Neural cell (in vitro differentiated cells): ENCODE measurements at regions not wholly inside any gene's neighbourhood (a gene's known extent, or its start where the extent isn't known, plus 50 kb on each side); places are given as distances from the start of the nearest gene placed in this dataset.

Experiments used
- H2AFZ ChIP-seq: fragments of 200-600, 300-800 bp; sonication (generic), shearing (Covaris generic); 2 replicates; pipeline ENCODE4 v1.6.0; 2014; ENCODE audit warnings: low read depth, mild to moderate bottlenecking, antibody characterized with exemption, low read length, moderate library complexity
- H3F3A ChIP-seq: fragments of 200-600 bp; shearing (Covaris generic); 2 replicates; pipeline ENCODE4 v1.6.1; 2016; ENCODE audit warnings: mild to moderate bottlenecking, moderate library complexity, mixed read lengths, antibody characterized with exemption, low read length; ENCODE audit not compliant: insufficient read depth, poor library complexity, severe bottlenecking
- H3K27ac ChIP-seq: fragments of 200-600, 300-800 bp; sonication (generic), shearing (Covaris generic); 2 replicates; pipeline ENCODE4 v1.5.1; 2014; ENCODE audit warnings: mild to moderate bottlenecking, low read length, moderate library complexity
- H3K27me3 ChIP-seq: fragments of 300-800, 200-600 bp; sonication (generic), shearing (Covaris generic); 2 replicates; pipeline ENCODE4 v1.6.0; 2014; ENCODE audit warnings: mild to moderate bottlenecking, low read depth, low read length, moderate library complexity; ENCODE audit not compliant: insufficient read depth
- H3K36me3 ChIP-seq: fragments of 300-800, 200-600 bp; sonication (generic), shearing (Covaris generic); 2 replicates; pipeline ENCODE4 v1.5.1; 2014; ENCODE audit warnings: mild to moderate bottlenecking, antibody characterized with exemption, low read length, moderate library complexity; ENCODE audit not compliant: insufficient read depth
- H3K4me2 ChIP-seq: fragments of 300-800, 200-600 bp; sonication (generic), shearing (Covaris generic); 2 replicates; pipeline ENCODE4 v1.6.0; 2014; ENCODE audit warnings: mild to moderate bottlenecking, low read length
- H3K4me3 ChIP-seq: fragments of 300-800, 200-600 bp; sonication (generic), shearing (Covaris generic); 2 replicates; pipeline ENCODE4 v1.5.1; 2014; ENCODE audit warnings: mild to moderate bottlenecking, low read length, moderate library complexity
- H3K79me2 ChIP-seq: fragments of 200-600 bp; shearing (Covaris generic); replicated peaks from 2 replicates; pipeline ENCODE4 v1.6.0; 2014; ENCODE audit warnings: mild to moderate bottlenecking, low read length, moderate library complexity; ENCODE audit not compliant: insufficient read depth
- H3K9ac ChIP-seq: fragments of 300-800, 200-600 bp; sonication (generic), shearing (Covaris generic); 2 replicates; pipeline ENCODE4 v1.6.1; 2016; ENCODE audit warnings: mild to moderate bottlenecking, low read length, mixed read lengths
- H3K9me2 ChIP-seq: fragments of 200-600 bp; shearing (Covaris generic); 2 replicates; pipeline ENCODE4 v1.6.1; 2016; ENCODE audit warnings: mild to moderate bottlenecking, low read length, mixed read lengths; ENCODE audit not compliant: insufficient read depth
- H3K9me3 ChIP-seq: fragments of 200-600, 300-800 bp; sonication (generic), shearing (Covaris generic); 2 replicates; pipeline ENCODE4 v1.6.1; 2016; ENCODE audit warnings: mild to moderate bottlenecking, mixed run types, low read length, moderate library complexity, mixed read lengths
- H4K20me1 ChIP-seq: fragments of 200-600 bp; shearing (Covaris generic); 2 replicates; pipeline ENCODE4 v1.6.1; 2016; ENCODE audit warnings: mild to moderate bottlenecking, mixed run types; ENCODE audit not compliant: insufficient read depth
- CTCF ChIP-seq: fragments of 450-650 bp; IDR thresholded peaks from 2 replicates; pipeline ENCODE4 v1.5.1; 2014; ENCODE audit warnings: antibody characterized with exemption, mild to moderate bottlenecking, moderate library complexity; ENCODE audit not compliant: poor library complexity, severe bottlenecking
- EP300 ChIP-seq: fragments of 450-650 bp; conservative IDR thresholded peaks from 2 replicates; pipeline ENCODE4 v1.6.1; 2014; ENCODE audit warnings: antibody characterized with exemption, mild to moderate bottlenecking, moderate library complexity; ENCODE audit not compliant: poor library complexity, severe bottlenecking
- EZH2 ChIP-seq: fragments of 200-600, 300-800 bp; shearing (Covaris generic), sonication (generic); IDR thresholded peaks from 2 replicates; pipeline ENCODE4 v1.6.1; 2014; ENCODE audit warnings: antibody characterized with exemption, low read length, borderline replicate concordance, mild to moderate bottlenecking; ENCODE audit not compliant: insufficient read depth, poor library complexity, severe bottlenecking
- MXI1 ChIP-seq: fragments of 450-650 bp; conservative IDR thresholded peaks from 2 replicates; pipeline ENCODE4 v1.6.1; 2014; ENCODE audit warnings: antibody characterized with exemption, mild to moderate bottlenecking; ENCODE audit not compliant: poor library complexity, severe bottlenecking
- POLR2AphosphoS5 ChIP-seq: IDR thresholded peaks from 2 replicates; pipeline ENCODE4 v1.6.1; 2012
- RAD21 ChIP-seq: fragments of 450-650 bp; conservative IDR thresholded peaks from 2 replicates; pipeline ENCODE4 v1.6.1; 2014; ENCODE audit warnings: antibody characterized with exemption, mild to moderate bottlenecking, moderate library complexity
- REST ChIP-seq: IDR thresholded peaks from 2 replicates; pipeline ENCODE4 v1.6.1; 2012; ENCODE audit warnings: borderline replicate concordance
- SMC3 ChIP-seq: fragments of 450-650 bp; conservative IDR thresholded peaks from 2 replicates; pipeline ENCODE4 v1.6.1; 2014; ENCODE audit warnings: antibody characterized with exemption, mild to moderate bottlenecking, moderate library complexity; ENCODE audit not compliant: poor library complexity
- TAF1 ChIP-seq: IDR thresholded peaks from 2 replicates; pipeline ENCODE4 v1.6.1; 2012; ENCODE audit warnings: low read depth

- Histone ChIP-seq H3K79me2 (no peaks in the 10 kb centered on the region), H3K9me2 (no peaks in the 10 kb centered on the region), H3K4me2 (no peak overlapping the region), H3K36me3 (no peaks in the 10 kb centered on the region), H2AFZ (no peak overlapping the region), H3K4me3 (no peak overlapping the region), H3K27ac (no peak overlapping the region), H3K9me3 (no peaks in the 10 kb centered on the region), H3K27me3 (no peaks in the 10 kb centered on the region), H3F3A (no peaks in the 10 kb centered on the region), H4K20me1 (no peaks in the 10 kb centered on the region), H3K9ac (no peak overlapping the region)
- TF ChIP-seq POLR2AphosphoS5 (no peak), EP300 (no peak), MXI1 (no peak), EZH2 (no peak), REST (no peak), SMC3 (no peak)
Observed at GRCh38 chr22:47716890-47717615, 954.6 kb downstream of the TBC1D22A start.

GRCh38 chr22:47715866-47716578 is 953.6 kb downstream of the TBC1D22A start:
- H4K20me1 ChIP-seq: no peaks in the 10 kb centered on the region
- H3K4me3 ChIP-seq: no peak overlapping the region
- no peak overlapping the region for H3K27ac ChIP-seq
- no peaks in the 10 kb centered on the region for H3K36me3 ChIP-seq
- H3K79me2 ChIP-seq: no peaks in the 10 kb centered on the region
- no peak for TF ChIP-seq SMC3
- TF ChIP-seq RAD21: no peak
- TF ChIP-seq POLR2AphosphoS5: no peak
- H3F3A ChIP-seq: no peaks in the 10 kb centered on the region
- no peak overlapping the region for H3K4me2 ChIP-seq
- no peak overlapping the region for H3K9ac ChIP-seq
- no peaks in the 10 kb centered on the region for H3K9me2 ChIP-seq
- no peak overlapping the region for H2AFZ ChIP-seq
- H3K9me3 ChIP-seq: no peaks in the 10 kb centered on the region
- H3K27me3 ChIP-seq: no peaks in the 10 kb centered on the region

GRCh38 chr22:47713941-47714340 is 951.5 kb downstream of the TBC1D22A start:
- TF ChIP-seq POLR2AphosphoS5: no peak
- TF ChIP-seq MXI1: no peak
- TF ChIP-seq TAF1: no peak
- TF ChIP-seq CTCF: no peak
- no peak for TF ChIP-seq SMC3
- TF ChIP-seq RAD21: no peak
- TF ChIP-seq EP300: no peak
- TF ChIP-seq EZH2: no peak
- TF ChIP-seq REST: no peak
- no peak overlapping the region for H2AFZ ChIP-seq

More at GRCh38 chr22:47713941-47714340, 951.5 kb downstream of the TBC1D22A start:
- Histone ChIP-seq H3K79me2 (no peaks in the 10 kb centered on the region), H3K27ac (no peak overlapping the region), H3K4me2 (no peak overlapping the region), H3K9ac (no peak overlapping the region), H3K9me3 (no peaks in the 10 kb centered on the region), H3K4me3 (no peak overlapping the region), H3K27me3 (no peaks in the 10 kb centered on the region), H3K36me3 (no peaks in the 10 kb centered on the region), H4K20me1 (no peaks in the 10 kb centered on the region), H3F3A (no peaks in the 10 kb centered on the region), H3K9me2 (no peaks in the 10 kb centered on the region)
